ENCODE measurements at regions not wholly inside any gene's neighbourhood (a gene's known extent, or its start where the extent isn't known, plus 50 kb on each side); places are given as distances from the start of the nearest gene placed in this dataset.

GRCh38 chr7:54699715-54700114, 59.3 kb downstream of the SEC61G start:
- TF ChIP-seq EZH2 (IDR thresholded peaks at IDR 0.05; ENCODE audit: borderline replicate concordance, control insufficient read depth, low read depth, low read length) (no peak), JUNB (IDR thresholded peaks at IDR 0.05) (no peak), ZBTB33 (IDR thresholded peaks at IDR 0.05) (no peak), CBX5 (IDR thresholded peaks at IDR 0.05; ENCODE audit: low read depth) (no peak), TAF1 (IDR thresholded peaks at IDR 0.05; ENCODE audit: borderline replicate concordance, low read depth, low read length) (no peak), POU2F2 (IDR thresholded peaks at IDR 0.05; ENCODE audit: borderline replicate concordance, low read depth, low read length) (no peak)

All from GM12878 (cell line).